ENCODE measurements at regions not wholly inside any gene's neighbourhood (a gene's known extent, or its start where the extent isn't known, plus 50 kb on each side); places are given as distances from the start of the nearest gene placed in this dataset.

GRCh38 chr13:106173891-106174610, 361.4 kb downstream of the EFNB2 start:
- TF ChIP-seq E2F6 (IDR thresholded peaks at IDR 0.05) (no peak), ZNF274 (IDR thresholded peaks at IDR 0.05; ENCODE audit: borderline replicate concordance, extremely low read depth, low read length) (no peak)
- Histone ChIP-seq H3K56ac (replicated peaks; ENCODE audit: insufficient read length, low read depth, low read length) (no peak overlapping the region), H4K91ac (replicated peaks; ENCODE audit: insufficient read length, low read length) (no peak overlapping the region), H2BK5ac (ENCODE audit: low read depth, low read length) (no peak overlapping the region), H3K9me3 (ENCODE audit: insufficient read depth in 2 of 2, low read depth in 1 of 2, low read length in 1 of 2) (no peaks in the 10 kb centered on the region), H2BK120ac (replicated peaks; ENCODE audit: low read depth, low read length) (no peak overlapping the region), H3K23me2 (ENCODE audit: low read depth, low read length) (no peaks in the 10 kb centered on the region), H2BK12ac (ENCODE audit: low read depth, low read length) (no peak overlapping the region), H3K9ac (replicated peaks in 1 of 4; ENCODE audit: extremely low read depth in 1 of 4, low read depth in 3 of 4, low read length in 3 of 4) (no peak overlapping the region), H3K23ac (ENCODE audit: insufficient read length) (no peak overlapping the region), H2AK5ac (ENCODE audit: low read depth, low read length) (no peak overlapping the region), H3K4ac (replicated peaks; ENCODE audit: insufficient read length, low read depth, low read length) (no peak overlapping the region), H3K4me1 (replicated peaks in 1 of 4; ENCODE audit: control insufficient read depth in 3 of 4, insufficient read depth in 4 of 4, low read length in 3 of 4) (peaks cover 0 to 4% (median 2%) of the 10 kb centered on the region in 4 experiments; a peak in 1 of 7 replicates), H3K4me2 (ENCODE audit: insufficient read depth in 1 of 2, low read depth in 2 of 2, low read length in 2 of 2) (no peak overlapping the region), H3K14ac (ENCODE audit: insufficient read length) (no peak overlapping the region), H2BK20ac (ENCODE audit: low read length) (no peak overlapping the region), H3K79me1 (ENCODE audit: low read depth, low read length) (no peaks in the 10 kb centered on the region), H3K4me3 (ENCODE audit: extremely low read depth in 1 of 4, insufficient read depth in 2 of 4, low read depth in 3 of 4, low read length in 4 of 4) (no peak overlapping the region), H4K20me1 (replicated peaks in 1 of 2; ENCODE audit: control insufficient read depth in 1 of 2, insufficient read depth in 2 of 2, low read length in 2 of 2) (no peaks in the 10 kb centered on the region), H3K27ac (ENCODE audit: low read depth, low read length) (no peak overlapping the region), H2AFZ (ENCODE audit: low read length) (no peak overlapping the region), H3K27me3 (replicated peaks in 1 of 4; ENCODE audit: control insufficient read depth in 3 of 4, extremely low read depth in 1 of 4, insufficient read depth in 3 of 4, low read length in 3 of 4) (no peaks in the 10 kb centered on the region), H3K36me3 (ENCODE audit: control insufficient read depth in 2 of 4, insufficient read depth in 4 of 4, low read length in 3 of 4) (no peaks in the 10 kb centered on the region), H4K8ac (ENCODE audit: extremely low read depth, insufficient read depth, low read length) (no peak overlapping the region), H3K79me2 (ENCODE audit: control insufficient read depth in 1 of 2, insufficient read depth in 2 of 2, low read length in 2 of 2) (no peaks in the 10 kb centered on the region), H3K18ac (ENCODE audit: extremely low read depth, low read length) (no peak overlapping the region), H2BK15ac (ENCODE audit: low read length) (no peak overlapping the region), H4K5ac (ENCODE audit: insufficient read length, low read depth, low read length) (no peak overlapping the region)
- ChIA-PET POLR2A (ENCODE audit: partially characterized antibody) (no interaction called here), CTCF (ENCODE audit: partially characterized antibody) (interaction anchor here (0.6 to 1.1 kb wide), 3 partner anchors 64 to 987 kb away, joined by 3 read pairs; no protein-coding TSS in a partner anchor)
- FAIRE-seq, result no peak
- WGBS, 2 experiments (ENCODE audit: extremely low coverage in 1 of 2, insufficient coverage in 1 of 2, insufficient read length in 1 of 2, insufficient replicate concordance in 2 of 2, low coverage in 1 of 2, low lambda C conversion rate in 2 of 2, missing lambda C conversion rate in 1 of 2), result 88% methylated on average over 7 of the region's 7 CpGs; no CpG with 5 or more reads in 1 of the 2 experiments
- DNase-seq (ENCODE audit: low read depth in 1 of 2, low spot score in 2 of 2), result no peak
